ENCODE measurements at regions not wholly inside any gene's neighbourhood (a gene's known extent, or its start where the extent isn't known, plus 50 kb on each side); places are given as distances from the start of the nearest gene placed in this dataset.

- no peak for TF ChIP-seq CTCF (IDR thresholded peaks at IDR 0.05)
- TF ChIP-seq EZH2 (IDR thresholded peaks at IDR 0.05; ENCODE audit: borderline replicate concordance, insufficient read depth, low read depth, low read length, poor library complexity, severe bottlenecking) = no peak
These were observed 139.6 kb upstream of the UNC5B start for GRCh38 chr10:71072823-71073210.
